Ovary (tissue), 7 donors: ENCODE measurements at regions not wholly inside any gene's neighbourhood (a gene's known extent, or its start where the extent isn't known, plus 50 kb on each side); places are given as distances from the start of the nearest gene placed in this dataset.

Source experiments
- DNase-seq, 5 donors: peaks; one replicate each; pipeline ENCODE4 v3.0.0-alpha.2; 2019 to 2020
- H3K27ac ChIP-seq, 2 donors: fragments of 200-600 bp; one replicate each; pipeline versions ENCODE4 v1.5.1 to v1.8.0; 2019 to 2022
- H3K27me3 ChIP-seq: fragments of 200-600 bp; one replicate; pipeline ENCODE4 v1.8.0; 2022
- H3K36me3 ChIP-seq: fragments of 200-600 bp; sonication (generic); one replicate; pipeline ENCODE4 v1.5.1; 2019
- H3K4me1 ChIP-seq: one replicate; pipeline ENCODE4 v1.8.1; 2013; ENCODE audit warnings: mild to moderate bottlenecking, moderate library complexity; ENCODE audit not compliant: insufficient read depth
- H3K4me3 ChIP-seq: fragments of 200-600 bp; sonication (generic); one replicate; pipeline ENCODE4 v1.5.1; 2017
- H3K9me3 ChIP-seq, 2 donors: fragments of 200-600 bp in 1 of 2; sonication (generic) in 1 of 2; one replicate each; pipeline versions ENCODE4 v1.5.1 to v1.8.1; 2013 to 2019; ENCODE audit warnings: mild to moderate bottlenecking in 1 of 2, moderate library complexity in 1 of 2
- EP300 ChIP-seq: sonication (generic); formaldehyde crosslinking; IDR thresholded peaks from one replicate; pipeline ENCODE4 v1.6.1; 2017; ENCODE audit warnings: antibody characterized with exemption
- POLR2A ChIP-seq: fragments of 450-650 bp; IDR thresholded peaks from one replicate; pipeline ENCODE4 v1.6.1; 2017; ENCODE audit warnings: antibody characterized with exemption, mild to moderate bottlenecking, moderate library complexity
- WGBS, 3 donors: extraction: QIAGEN DNeasy Blood & Tissue Kit in 1 of 3; methylation state at CpG; one replicate each; pipeline versions ENCODE4 v1.1.5 to v1.1.7; 2013 to 2017; 5-methylcytosine and 5-hydroxymethylcytosine counted together
- intact Hi-C, 4 donors: fragments of 100-400 bp; cut with DNase I; formaldehyde crosslinking; loops; one replicate each; pipeline versions ENCODE4 v1.11.0 to v1.15.1; 2022 to 2023
- TF ChIP-seq, protein P1 (sequence below), 3 donors: fragments of 450-650 bp in 2 of 3; fragments of 200-600 bp in 1 of 3; IDR thresholded peaks; one replicate each; pipeline versions ENCODE4 v1.5.1 to v1.8.0; 2016 to 2022; ENCODE audit warnings: antibody characterized with exemption in 3 of 3, mild to moderate bottlenecking in 1 of 3
- donor health status: DM: no; HTN: no; CAD: no; lungs with moderate emphysema.
- donor health status: DM: no; HTN: no; CAD: no.
- donor health status: Bipolar disorder and iron deficiency.
- donor health status: DM: no; HTN: no; CAD: no.
- donor health status: DM: yes; HTN: yes; CAD: no.

DNA sequence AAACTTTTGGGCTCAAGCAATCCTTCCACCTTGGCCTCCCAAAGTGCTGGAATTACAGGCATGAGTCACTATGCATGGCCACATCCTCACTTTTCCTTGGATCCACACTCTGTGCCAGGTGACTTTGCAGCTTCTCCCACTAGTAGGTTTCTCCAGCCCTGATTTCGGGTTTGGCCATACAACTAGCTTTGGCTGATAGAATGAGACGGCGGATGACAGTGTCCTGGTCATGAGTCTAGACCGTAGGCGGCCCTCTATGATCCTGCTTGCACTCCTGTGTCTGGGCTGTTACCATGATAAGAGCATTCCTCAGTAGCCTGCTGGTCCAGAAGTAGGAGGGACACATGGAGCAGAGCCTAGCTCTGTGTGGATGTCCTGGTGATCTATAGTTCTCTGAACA is 112.5 kb upstream of the KL start:
- Histone ChIP-seq H3K4me3 (no peak overlapping the region), H3K4me1 (peaks cover 2% of the 10 kb centered on the region), H3K27me3 (no peaks in the 10 kb centered on the region), H3K36me3 (no peaks in the 10 kb centered on the region), H3K9me3 (no peaks in the 10 kb centered on the region), H3K27ac (no peak overlapping the region)
- no peak for DNase-seq
- WGBS, 3 donors: 85 to 93% (median 91%) methylated on average over 5 of the region's 5 CpGs
- intact Hi-C loops: no loop called here
- TF ChIP-seq EP300: no peak
- TF ChIP-seq, protein P1, sequence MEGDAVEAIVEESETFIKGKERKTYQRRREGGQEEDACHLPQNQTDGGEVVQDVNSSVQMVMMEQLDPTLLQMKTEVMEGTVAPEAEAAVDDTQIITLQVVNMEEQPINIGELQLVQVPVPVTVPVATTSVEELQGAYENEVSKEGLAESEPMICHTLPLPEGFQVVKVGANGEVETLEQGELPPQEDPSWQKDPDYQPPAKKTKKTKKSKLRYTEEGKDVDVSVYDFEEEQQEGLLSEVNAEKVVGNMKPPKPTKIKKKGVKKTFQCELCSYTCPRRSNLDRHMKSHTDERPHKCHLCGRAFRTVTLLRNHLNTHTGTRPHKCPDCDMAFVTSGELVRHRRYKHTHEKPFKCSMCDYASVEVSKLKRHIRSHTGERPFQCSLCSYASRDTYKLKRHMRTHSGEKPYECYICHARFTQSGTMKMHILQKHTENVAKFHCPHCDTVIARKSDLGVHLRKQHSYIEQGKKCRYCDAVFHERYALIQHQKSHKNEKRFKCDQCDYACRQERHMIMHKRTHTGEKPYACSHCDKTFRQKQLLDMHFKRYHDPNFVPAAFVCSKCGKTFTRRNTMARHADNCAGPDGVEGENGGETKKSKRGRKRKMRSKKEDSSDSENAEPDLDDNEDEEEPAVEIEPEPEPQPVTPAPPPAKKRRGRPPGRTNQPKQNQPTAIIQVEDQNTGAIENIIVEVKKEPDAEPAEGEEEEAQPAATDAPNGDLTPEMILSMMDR (IDR thresholded peaks at IDR 0.05): no peak
- no peak for TF ChIP-seq POLR2A

DNA sequence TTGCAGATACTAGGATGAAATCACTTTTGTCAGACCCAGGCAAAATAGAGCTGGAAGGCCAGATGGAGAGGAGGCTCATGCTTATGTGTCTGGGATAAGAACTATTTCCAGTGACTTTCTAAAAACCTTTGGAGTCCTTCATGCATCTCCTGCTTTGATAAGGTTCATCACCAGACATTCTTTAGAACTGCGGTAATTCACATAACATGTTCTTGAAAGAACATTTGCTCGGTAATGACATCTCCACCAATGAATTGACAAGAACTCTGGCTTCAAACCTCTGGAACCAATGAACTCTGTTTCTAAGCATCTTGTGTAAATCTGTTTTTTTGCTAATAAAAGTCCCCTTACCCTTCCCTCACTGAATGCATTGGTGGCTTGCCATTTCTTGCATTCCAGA is 112.0 kb upstream of the KL start:
- Histone ChIP-seq H3K9me3 (no peaks in the 10 kb centered on the region), H3K27ac (no peak overlapping the region), H3K4me3 (no peak overlapping the region), H3K4me1 (peaks cover 2% of the 10 kb centered on the region), H3K27me3 (no peaks in the 10 kb centered on the region), H3K36me3 (no peaks in the 10 kb centered on the region)
- no peak for DNase-seq
- WGBS, 3 donors: 71 to 97% (median 93%) methylated on average over 2 of the region's 2 CpGs
- intact Hi-C loops: no loop called here
- TF ChIP-seq POLR2A: no peak
- TF ChIP-seq, protein P1 (IDR thresholded peaks at IDR 0.05): no peak
- TF ChIP-seq EP300: no peak

GRCh38 chr13:32905063-32905863 is 111.0 kb upstream of the KL start:
- no peak for DNase-seq
- intact Hi-C loops: no loop called here
- Histone ChIP-seq H3K27ac (no peak overlapping the region), H3K27me3 (no peaks in the 10 kb centered on the region), H3K4me3 (no peak overlapping the region), H3K9me3 (no peaks in the 10 kb centered on the region), H3K36me3 (no peaks in the 10 kb centered on the region), H3K4me1 (peaks cover 2% of the 10 kb centered on the region)
- TF ChIP-seq, protein P1 (IDR thresholded peaks at IDR 0.05): no peak
- TF ChIP-seq EP300 (no peak), POLR2A (no peak)
- WGBS, 3 donors: 38 to 43% (median 40%) methylated on average over 6 of the region's 6 CpGs

GRCh38 chr13:32905864-32906180 is 110.4 kb upstream of the KL start:
- Histone ChIP-seq H3K4me1 (peaks cover 2% of the 10 kb centered on the region), H3K27me3 (no peaks in the 10 kb centered on the region), H3K4me3 (no peak overlapping the region), H3K36me3 (no peaks in the 10 kb centered on the region), H3K9me3 (no peaks in the 10 kb centered on the region), H3K27ac (no peak overlapping the region)
- WGBS, 3 donors: 3 to 11% (median 6%) methylated on average over 4 of the region's 4 CpGs
- DNase-seq: peak; percentile 22 to 42 (median 36)
- no peak for TF ChIP-seq EP300
- intact Hi-C loops: no loop called here

- TF ChIP-seq, protein P1 (IDR thresholded peaks at IDR 0.05): no peak
- 34 to 40% (median 38%) methylated on average over 1 of the region's 1 CpG for WGBS, 3 donors
- H3K9me3 ChIP-seq: no peaks in the 10 kb centered on the region
- H3K36me3 ChIP-seq: no peaks in the 10 kb centered on the region
- intact Hi-C loops: no loop called here
- no peaks in the 10 kb centered on the region for H3K27me3 ChIP-seq
- no peak overlapping the region for H3K4me3 ChIP-seq
- peaks cover 2% of the 10 kb centered on the region for H3K4me1 ChIP-seq
- no peak overlapping the region for H3K27ac ChIP-seq
- no peak for DNase-seq
Observed at GRCh38 chr13:32907211-32907610, 109.0 kb upstream of the KL start.
